GM23338 (cell line): ENCODE measurements at regions not wholly inside any gene's neighbourhood (a gene's known extent, or its start where the extent isn't known, plus 50 kb on each side); places are given as distances from the start of the nearest gene placed in this dataset.

Experiments
- CREB1 ChIP-seq: fragments of 250-450 bp; sonication (Bioruptor Pico); IDR thresholded peaks from 2 replicates; pipeline ENCODE4 v1.5.0; 2020; ENCODE audit warnings: low read depth, mild to moderate bottlenecking, moderate library complexity
- EZH2 ChIP-seq: fragments of 200-600 bp; sonication (generic); IDR thresholded peaks from one replicate; pipeline ENCODE4 v1.8.0; 2017; ENCODE audit warnings: antibody characterized with exemption, mild to moderate bottlenecking, low read depth; ENCODE audit not compliant: unreplicated experiment
- EZH2phosphoT487 ChIP-seq: fragments of 200-600 bp; sonication (generic); IDR thresholded peaks from one replicate; pipeline ENCODE4 v1.8.1; 2018; ENCODE audit warnings: antibody characterized with exemption; ENCODE audit not compliant: unreplicated experiment
- JUNB ChIP-seq: IDR thresholded peaks from one replicate; pipeline ENCODE4 v1.6.1; 2016; ENCODE audit warnings: antibody characterized with exemption; ENCODE audit not compliant: unreplicated experiment
- NANOG ChIP-seq: IDR thresholded peaks from 2 replicates; pipeline ENCODE4 v1.6.1; 2016; ENCODE audit warnings: antibody characterized with exemption, borderline replicate concordance
- POLR2AphosphoS5 ChIP-seq: IDR thresholded peaks from 2 replicates; pipeline ENCODE4 v1.6.1; 2016; ENCODE audit warnings: antibody characterized with exemption, low read depth
- ZNF114 ChIP-seq: fragments of 250-450 bp; sonication (Bioruptor Pico); IDR thresholded peaks from 2 replicates; pipeline ENCODE4 v1.5.0; 2020; ENCODE audit warnings: mild to moderate bottlenecking, moderate library complexity
- ZNF331 ChIP-seq: fragments of 250-450 bp; sonication (Bioruptor Pico); IDR thresholded peaks from 2 replicates; pipeline ENCODE4 v1.5.0; 2020; ENCODE audit warnings: low read depth, mild to moderate bottlenecking, moderate library complexity
- TF ChIP-seq, protein P1 (sequence below), 2 experiments: fragments of 200-600 bp in 1 of 2; sonication (generic) in 1 of 2; conservative IDR thresholded peaks; 2 replicates each; pipeline versions ENCODE4 v1.5.1 to v1.6.1; 2016 to 2017; ENCODE audit warnings: antibody characterized with exemption in 2 of 2, low read depth in 2 of 2, mild to moderate bottlenecking in 2 of 2, moderate library complexity in 1 of 2
- TF ChIP-seq, protein P2 (sequence below): IDR thresholded peaks from one replicate; pipeline ENCODE4 v1.6.1; 2018; ENCODE audit warnings: antibody characterized with exemption; ENCODE audit not compliant: unreplicated experiment
- TF ChIP-seq, protein P3 (sequence below): IDR thresholded peaks from 2 replicates; pipeline ENCODE4 v1.6.1; 2016; ENCODE audit warnings: antibody characterized with exemption

GRCh38 chr16:14337303-14338191 is 266.4 kb downstream of the MRTFB start:
- TF ChIP-seq EZH2, result no peak
- TF ChIP-seq, protein P1, sequence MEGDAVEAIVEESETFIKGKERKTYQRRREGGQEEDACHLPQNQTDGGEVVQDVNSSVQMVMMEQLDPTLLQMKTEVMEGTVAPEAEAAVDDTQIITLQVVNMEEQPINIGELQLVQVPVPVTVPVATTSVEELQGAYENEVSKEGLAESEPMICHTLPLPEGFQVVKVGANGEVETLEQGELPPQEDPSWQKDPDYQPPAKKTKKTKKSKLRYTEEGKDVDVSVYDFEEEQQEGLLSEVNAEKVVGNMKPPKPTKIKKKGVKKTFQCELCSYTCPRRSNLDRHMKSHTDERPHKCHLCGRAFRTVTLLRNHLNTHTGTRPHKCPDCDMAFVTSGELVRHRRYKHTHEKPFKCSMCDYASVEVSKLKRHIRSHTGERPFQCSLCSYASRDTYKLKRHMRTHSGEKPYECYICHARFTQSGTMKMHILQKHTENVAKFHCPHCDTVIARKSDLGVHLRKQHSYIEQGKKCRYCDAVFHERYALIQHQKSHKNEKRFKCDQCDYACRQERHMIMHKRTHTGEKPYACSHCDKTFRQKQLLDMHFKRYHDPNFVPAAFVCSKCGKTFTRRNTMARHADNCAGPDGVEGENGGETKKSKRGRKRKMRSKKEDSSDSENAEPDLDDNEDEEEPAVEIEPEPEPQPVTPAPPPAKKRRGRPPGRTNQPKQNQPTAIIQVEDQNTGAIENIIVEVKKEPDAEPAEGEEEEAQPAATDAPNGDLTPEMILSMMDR (conservative IDR thresholded peaks at IDR 0.05; ENCODE audit: low read depth in 2 of 2), result no peak
- no peak for TF ChIP-seq POLR2AphosphoS5
- no peak for TF ChIP-seq EZH2phosphoT487
- TF ChIP-seq, protein P2, sequence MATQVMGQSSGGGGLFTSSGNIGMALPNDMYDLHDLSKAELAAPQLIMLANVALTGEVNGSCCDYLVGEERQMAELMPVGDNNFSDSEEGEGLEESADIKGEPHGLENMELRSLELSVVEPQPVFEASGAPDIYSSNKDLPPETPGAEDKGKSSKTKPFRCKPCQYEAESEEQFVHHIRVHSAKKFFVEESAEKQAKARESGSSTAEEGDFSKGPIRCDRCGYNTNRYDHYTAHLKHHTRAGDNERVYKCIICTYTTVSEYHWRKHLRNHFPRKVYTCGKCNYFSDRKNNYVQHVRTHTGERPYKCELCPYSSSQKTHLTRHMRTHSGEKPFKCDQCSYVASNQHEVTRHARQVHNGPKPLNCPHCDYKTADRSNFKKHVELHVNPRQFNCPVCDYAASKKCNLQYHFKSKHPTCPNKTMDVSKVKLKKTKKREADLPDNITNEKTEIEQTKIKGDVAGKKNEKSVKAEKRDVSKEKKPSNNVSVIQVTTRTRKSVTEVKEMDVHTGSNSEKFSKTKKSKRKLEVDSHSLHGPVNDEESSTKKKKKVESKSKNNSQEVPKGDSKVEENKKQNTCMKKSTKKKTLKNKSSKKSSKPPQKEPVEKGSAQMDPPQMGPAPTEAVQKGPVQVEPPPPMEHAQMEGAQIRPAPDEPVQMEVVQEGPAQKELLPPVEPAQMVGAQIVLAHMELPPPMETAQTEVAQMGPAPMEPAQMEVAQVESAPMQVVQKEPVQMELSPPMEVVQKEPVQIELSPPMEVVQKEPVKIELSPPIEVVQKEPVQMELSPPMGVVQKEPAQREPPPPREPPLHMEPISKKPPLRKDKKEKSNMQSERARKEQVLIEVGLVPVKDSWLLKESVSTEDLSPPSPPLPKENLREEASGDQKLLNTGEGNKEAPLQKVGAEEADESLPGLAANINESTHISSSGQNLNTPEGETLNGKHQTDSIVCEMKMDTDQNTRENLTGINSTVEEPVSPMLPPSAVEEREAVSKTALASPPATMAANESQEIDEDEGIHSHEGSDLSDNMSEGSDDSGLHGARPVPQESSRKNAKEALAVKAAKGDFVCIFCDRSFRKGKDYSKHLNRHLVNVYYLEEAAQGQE, result no peak
- TF ChIP-seq CREB1 (CRISPR knock-in tag), result no peak
- TF ChIP-seq JUNB, result no peak
- no peak for TF ChIP-seq ZNF114 (CRISPR knock-in tag)
- no peak for TF ChIP-seq NANOG
- TF ChIP-seq, protein P3, sequence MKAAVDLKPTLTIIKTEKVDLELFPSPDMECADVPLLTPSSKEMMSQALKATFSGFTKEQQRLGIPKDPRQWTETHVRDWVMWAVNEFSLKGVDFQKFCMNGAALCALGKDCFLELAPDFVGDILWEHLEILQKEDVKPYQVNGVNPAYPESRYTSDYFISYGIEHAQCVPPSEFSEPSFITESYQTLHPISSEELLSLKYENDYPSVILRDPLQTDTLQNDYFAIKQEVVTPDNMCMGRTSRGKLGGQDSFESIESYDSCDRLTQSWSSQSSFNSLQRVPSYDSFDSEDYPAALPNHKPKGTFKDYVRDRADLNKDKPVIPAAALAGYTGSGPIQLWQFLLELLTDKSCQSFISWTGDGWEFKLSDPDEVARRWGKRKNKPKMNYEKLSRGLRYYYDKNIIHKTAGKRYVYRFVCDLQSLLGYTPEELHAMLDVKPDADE, result no peak
- TF ChIP-seq ZNF331 (CRISPR knock-in tag), result no peak
